ENCODE measurements at regions not wholly inside any gene's neighbourhood (a gene's known extent, or its start where the extent isn't known, plus 50 kb on each side); places are given as distances from the start of the nearest gene placed in this dataset.

GRCh38 chr5:145077028-145077427 lies 758.1 kb downstream of the PRELID2 start:
- H3K36me3 ChIP-seq = no peaks in the 10 kb centered on the region
- H3K4me1 ChIP-seq = no peaks in the 10 kb centered on the region
- no peaks in the 10 kb centered on the region for H3K9me3 ChIP-seq
- no peak overlapping the region for H3K4me3 ChIP-seq
- H3K27me3 ChIP-seq = no peaks in the 10 kb centered on the region
- DNase-seq (ENCODE audit: low spot score) = no peak
- TF ChIP-seq, protein P1, sequence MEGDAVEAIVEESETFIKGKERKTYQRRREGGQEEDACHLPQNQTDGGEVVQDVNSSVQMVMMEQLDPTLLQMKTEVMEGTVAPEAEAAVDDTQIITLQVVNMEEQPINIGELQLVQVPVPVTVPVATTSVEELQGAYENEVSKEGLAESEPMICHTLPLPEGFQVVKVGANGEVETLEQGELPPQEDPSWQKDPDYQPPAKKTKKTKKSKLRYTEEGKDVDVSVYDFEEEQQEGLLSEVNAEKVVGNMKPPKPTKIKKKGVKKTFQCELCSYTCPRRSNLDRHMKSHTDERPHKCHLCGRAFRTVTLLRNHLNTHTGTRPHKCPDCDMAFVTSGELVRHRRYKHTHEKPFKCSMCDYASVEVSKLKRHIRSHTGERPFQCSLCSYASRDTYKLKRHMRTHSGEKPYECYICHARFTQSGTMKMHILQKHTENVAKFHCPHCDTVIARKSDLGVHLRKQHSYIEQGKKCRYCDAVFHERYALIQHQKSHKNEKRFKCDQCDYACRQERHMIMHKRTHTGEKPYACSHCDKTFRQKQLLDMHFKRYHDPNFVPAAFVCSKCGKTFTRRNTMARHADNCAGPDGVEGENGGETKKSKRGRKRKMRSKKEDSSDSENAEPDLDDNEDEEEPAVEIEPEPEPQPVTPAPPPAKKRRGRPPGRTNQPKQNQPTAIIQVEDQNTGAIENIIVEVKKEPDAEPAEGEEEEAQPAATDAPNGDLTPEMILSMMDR (IDR thresholded peaks at IDR 0.05) = no peak
- H3K27ac ChIP-seq = no peak overlapping the region

GRCh38 chr5:145076040-145076439 lies 759.1 kb downstream of the PRELID2 start:
- Histone ChIP-seq H3K36me3 (no peaks in the 10 kb centered on the region), H3K4me1 (no peaks in the 10 kb centered on the region), H3K27me3 (no peaks in the 10 kb centered on the region), H3K9me3 (no peaks in the 10 kb centered on the region), H3K4me3 (no peak overlapping the region), H3K27ac (no peak overlapping the region)
- TF ChIP-seq, protein P1 (IDR thresholded peaks at IDR 0.05) = no peak
- no peak for DNase-seq (ENCODE audit: low spot score)

GRCh38 chr5:145072889-145073288 lies 762.3 kb downstream of the PRELID2 start:
- H3K27ac ChIP-seq = no peak overlapping the region
- no peaks in the 10 kb centered on the region for H3K36me3 ChIP-seq
- no peak overlapping the region for H3K4me3 ChIP-seq
- TF ChIP-seq, protein P1 (IDR thresholded peaks at IDR 0.05) = no peak
- no peak for DNase-seq (ENCODE audit: low spot score)
- H3K9me3 ChIP-seq = no peaks in the 10 kb centered on the region
- H3K27me3 ChIP-seq = no peaks in the 10 kb centered on the region
- no peaks in the 10 kb centered on the region for H3K4me1 ChIP-seq

GRCh38 chr5:145068721-145069120 lies 766.4 kb downstream of the PRELID2 start:
- Histone ChIP-seq H3K27me3 (no peaks in the 10 kb centered on the region), H3K27ac (no peak overlapping the region), H3K4me1 (no peaks in the 10 kb centered on the region), H3K4me3 (no peak overlapping the region), H3K36me3 (no peaks in the 10 kb centered on the region), H3K9me3 (no peaks in the 10 kb centered on the region)
- DNase-seq (ENCODE audit: low spot score) = no peak
- TF ChIP-seq, protein P1 (IDR thresholded peaks at IDR 0.05) = no peak

- H3K27ac ChIP-seq = no peak overlapping the region
- H3K9me3 ChIP-seq = no peaks in the 10 kb centered on the region
- no peaks in the 10 kb centered on the region for H3K27me3 ChIP-seq
- no peak overlapping the region for H3K4me3 ChIP-seq
- TF ChIP-seq, protein P1 (IDR thresholded peaks at IDR 0.05) = no peak
- no peaks in the 10 kb centered on the region for H3K4me1 ChIP-seq
- no peaks in the 10 kb centered on the region for H3K36me3 ChIP-seq
- no peak for DNase-seq (ENCODE audit: low spot score)
These were observed 772.7 kb downstream of the PRELID2 start for GRCh38 chr5:145062280-145063062.

GRCh38 chr5:145056800-145057199 lies 778.3 kb downstream of the PRELID2 start:
- no peak for DNase-seq (ENCODE audit: low spot score)
- no peak overlapping the region for H3K4me3 ChIP-seq
- no peaks in the 10 kb centered on the region for H3K4me1 ChIP-seq
- H3K9me3 ChIP-seq = no peaks in the 10 kb centered on the region
- no peaks in the 10 kb centered on the region for H3K36me3 ChIP-seq
- no peak overlapping the region for H3K27ac ChIP-seq
- TF ChIP-seq, protein P1 (IDR thresholded peaks at IDR 0.05) = no peak
- H3K27me3 ChIP-seq = no peaks in the 10 kb centered on the region

All from right atrium auricular region (tissue), 2 donors.